Sigmoid colon (tissue), 4 donors: ENCODE measurements at regions not wholly inside any gene's neighbourhood (a gene's known extent, or its start where the extent isn't known, plus 50 kb on each side); places are given as distances from the start of the nearest gene placed in this dataset.

Source experiments
- CTCF ChIP-seq, 4 experiments: fragments of 450-650 bp in 3 of 4; fragments of 200-600 bp in 1 of 4; IDR thresholded peaks; one replicate each; pipeline ENCODE4 v1.5.1; 2016 to 2019; ENCODE audit warnings: antibody characterized with exemption in 4 of 4, mild to moderate bottlenecking in 3 of 4, moderate library complexity in 2 of 4
- EP300 ChIP-seq, 4 donors: sonication (generic); formaldehyde crosslinking; IDR thresholded peaks; one replicate each; pipeline ENCODE4 v1.6.1; 2017; ENCODE audit warnings: antibody characterized with exemption in 4 of 4
- POLR2A ChIP-seq, 2 donors: fragments of 450-650 bp; IDR thresholded peaks; one replicate each; pipeline ENCODE4 v1.6.1; 2016; ENCODE audit warnings: antibody characterized with exemption in 2 of 2, mild to moderate bottlenecking in 2 of 2, moderate library complexity in 2 of 2
- POLR2AphosphoS5 ChIP-seq, 4 donors: sonication (generic); formaldehyde crosslinking; IDR thresholded peaks; one replicate each; pipeline ENCODE4 v1.6.1; 2017; ENCODE audit warnings: antibody characterized with exemption in 4 of 4

- TF ChIP-seq CTCF (IDR thresholded peaks at IDR 0.05) (no peak), POLR2AphosphoS5 (IDR thresholded peaks at IDR 0.05) (peak; percentile 72 to 92 (median 88)), POLR2A (IDR thresholded peaks at IDR 0.05) (no peak), EP300 (IDR thresholded peaks at IDR 0.05) (peak; percentile 60 to 97 (median 95))
These were observed 57.8 kb upstream of the PNRC1 start for GRCh38 chr6:89022798-89023197.
